HepG2 (cell line): ENCODE measurements at regions not wholly inside any gene's neighbourhood (a gene's known extent, or its start where the extent isn't known, plus 50 kb on each side); places are given as distances from the start of the nearest gene placed in this dataset.

Experiments used
- ATAC-seq: fragments of 200-7000 bp; cut with Tn5 transposase; 3 replicates; pipeline ENCODE4 v1.9.1; 2020; ENCODE audit warnings: mild to moderate bottlenecking, moderate library complexity
- BruUV-seq: library from RNA; stranded (reverse); fragments of 400-500 nt; replicated peaks from 2 replicates; lab custom pipeline; 2021; lab: Mats Ljungman, UMichigan
- CTCF ChIA-PET: fragments of 300-600 bp; formaldehyde crosslinking; extraction: SDS; loops from one replicate; lab custom pipeline; 2021; ENCODE audit warnings: low total read pairs, inconsistent platforms, low intra/inter-chr PET ratio; lab: Yijun Ruan, JAX
- POLR2A ChIA-PET: fragments of 350-600 bp; sonication (Branson Sonifier 250); formaldehyde crosslinking; loops from one replicate; lab custom pipeline; 2020; ENCODE audit warnings: antibody characterized with exemption, inconsistent platforms; lab: Yijun Ruan, JAX
- DNase-seq: peaks from one replicate; pipeline ENCODE4 v3.0.0-alpha.2; 2015; ENCODE audit warnings: low spot score
- FAIRE-seq: peaks from 3 replicates; lab custom pipeline; 2011; peaks lifted over from hg19 to GRCh38; lab: Jason Lieb, UNC
- H2AFZ ChIP-seq: one replicate; pipeline ENCODE4 v1.6.1; 2011; ENCODE audit warnings: low read length, inconsistent platforms
- H3K27ac ChIP-seq: fragments of 300-600 bp; 3 replicates; pipeline ENCODE4 v1.8.0; 2011; ENCODE audit warnings: mixed run types, mild to moderate bottlenecking, mixed read lengths, low read length, inconsistent platforms; ENCODE audit not compliant: insufficient read depth; ENCODE audit errors: extremely low read length
- H3K27me3 ChIP-seq, 2 experiments: fragments of 200-600 bp in 1 of 2; 2 replicates in 1 of 2; 3 replicates in 1 of 2; pipeline versions ENCODE4 v1.6.0 to v1.8.0; 2011; ENCODE audit warnings: low read length in 2 of 2, mild to moderate bottlenecking in 2 of 2, moderate library complexity in 2 of 2, inconsistent platforms in 1 of 2; ENCODE audit not compliant: insufficient read depth in 2 of 2, control insufficient read depth in 1 of 2
- H3K36me3 ChIP-seq, 2 experiments: fragments of 200-600 bp in 1 of 2; replicated peaks in 1 of 2; 2 replicates in 1 of 2; 3 replicates in 1 of 2; pipeline versions ENCODE4 v1.5.1 to v1.8.0; 2011; ENCODE audit warnings: low read length in 2 of 2, inconsistent platforms in 1 of 2; ENCODE audit not compliant: insufficient read depth in 2 of 2, control insufficient read depth in 1 of 2
- H3K4me1 ChIP-seq: 2 replicates; pipeline ENCODE4 v1.5.1; 2012; ENCODE audit warnings: low read length, inconsistent platforms; ENCODE audit not compliant: insufficient read depth
- H3K4me2 ChIP-seq: 2 replicates; pipeline ENCODE4 v1.6.0; 2011; ENCODE audit warnings: low read depth, low read length, inconsistent platforms
- H3K4me3 ChIP-seq, 3 experiments: fragments of 200-600 bp in 1 of 3; sonication (generic), shearing (Covaris generic) in 1 of 3; replicated peaks in 1 of 3; 2 replicates each; pipeline ENCODE4 v1.5.1; 2011 to 2016; ENCODE audit warnings: low read length in 3 of 3, inconsistent platforms in 2 of 3, low read depth in 2 of 3, mild to moderate bottlenecking in 2 of 3, control low read depth in 1 of 3, mixed read lengths in 1 of 3; ENCODE audit not compliant: insufficient read depth in 1 of 3
- H3K79me2 ChIP-seq: one replicate; pipeline ENCODE4 v1.6.1; 2011; ENCODE audit warnings: low read length, inconsistent platforms; ENCODE audit not compliant: insufficient read depth
- H3K9ac ChIP-seq: 2 replicates; pipeline ENCODE4 v1.6.0; 2011; ENCODE audit warnings: mild to moderate bottlenecking, low read depth, low read length, inconsistent platforms; ENCODE audit not compliant: insufficient read depth
- H3K9me3 ChIP-seq: 2 replicates; pipeline ENCODE4 v1.5.1; 2012; ENCODE audit warnings: mild to moderate bottlenecking, low read length
- H4K20me1 ChIP-seq: 2 replicates; pipeline ENCODE4 v1.6.0; 2011; ENCODE audit warnings: inconsistent platforms, mild to moderate bottlenecking, low read length, moderate library complexity; ENCODE audit not compliant: insufficient read depth
- ATF4 ChIP-seq, 2 experiments: fragments of 450-650 bp in 1 of 2; sonication (generic) in 1 of 2; formaldehyde crosslinking; IDR thresholded peaks; 2 replicates each; pipeline versions ENCODE4 v1.5.0 to v1.8.0; 2020 to 2022; ENCODE audit warnings: mild to moderate bottlenecking in 1 of 2, missing genetic modification reagents in 1 of 2
- CENPT ChIP-seq: sonication (generic); formaldehyde crosslinking; IDR thresholded peaks from 2 replicates; pipeline ENCODE4 v1.8.0; 2022; ENCODE audit warnings: low read depth, mild to moderate bottlenecking, moderate library complexity, missing genetic modification reagents
- FOXM1 ChIP-seq: sonication (generic); formaldehyde crosslinking; IDR thresholded peaks from 2 replicates; pipeline ENCODE4 v1.5.0; 2020; ENCODE audit warnings: missing genetic modification reagents
- GTF2F1 ChIP-seq: fragments of 150-350 bp; IDR thresholded peaks from 2 replicates; pipeline ENCODE4 v1.6.1; 2014; ENCODE audit warnings: low read length
- MATR3 ChIP-seq: sonication (generic); formaldehyde crosslinking; IDR thresholded peaks from 2 replicates; pipeline ENCODE4 v1.4.0; 2020; ENCODE audit warnings: missing genetic modification reagents
- NFRKB ChIP-seq: fragments of 450-650 bp; IDR thresholded peaks from 2 replicates; pipeline ENCODE4 v1.6.1; 2017
- NR1H2 ChIP-seq: sonication (generic); formaldehyde crosslinking; IDR thresholded peaks from 2 replicates; pipeline ENCODE4 v1.8.1; 2022; ENCODE audit warnings: low read depth, missing genetic modification reagents, borderline replicate concordance
- NR3C1 ChIP-seq: sonication (generic); formaldehyde crosslinking; IDR thresholded peaks from 2 replicates; pipeline ENCODE4 v1.4.0; 2020; ENCODE audit warnings: missing genetic modification reagents
- PAXIP1 ChIP-seq: sonication (generic); formaldehyde crosslinking; conservative IDR thresholded peaks from 2 replicates; pipeline ENCODE4 v1.4.0; 2020; ENCODE audit warnings: mild to moderate bottlenecking, missing genetic modification reagents, moderate library complexity
- PHF5A ChIP-seq: IDR thresholded peaks from one replicate; pipeline ENCODE4 v1.6.1; 2018; ENCODE audit warnings: low read depth, missing genetic modification reagents; ENCODE audit not compliant: unreplicated experiment
- RNF2 ChIP-seq: fragments of 450-650 bp; conservative IDR thresholded peaks from 2 replicates; pipeline ENCODE4 v1.6.1; 2016; ENCODE audit warnings: low read depth
- TAF15 ChIP-seq: fragments of 200-400 bp; formaldehyde crosslinking; IDR thresholded peaks from one replicate; pipeline ENCODE4 v1.6.1; 2018; ENCODE audit warnings: mild to moderate bottlenecking, low read depth, low read length; ENCODE audit not compliant: poor library complexity, severe bottlenecking
- TARDBP ChIP-seq: sonication (generic); formaldehyde crosslinking; IDR thresholded peaks from 2 replicates; pipeline ENCODE4 v1.8.0; 2022; ENCODE audit warnings: mild to moderate bottlenecking, missing genetic modification reagents
- TBL1XR1 ChIP-seq: fragments of 150-350 bp; IDR thresholded peaks from 2 replicates; pipeline ENCODE4 v1.6.1; 2014; ENCODE audit warnings: borderline replicate concordance, low read length; ENCODE audit not compliant: partially characterized antibody
- ZFYVE20 ChIP-seq: sonication (generic); formaldehyde crosslinking; IDR thresholded peaks from 2 replicates; pipeline ENCODE4 v1.8.0; 2023; ENCODE audit warnings: low read depth, mild to moderate bottlenecking, moderate library complexity, missing genetic modification reagents, borderline replicate concordance
- ZNF101 ChIP-seq: sonication (generic); formaldehyde crosslinking; IDR thresholded peaks from 2 replicates; pipeline ENCODE4 v1.4.0; 2020; ENCODE audit warnings: mild to moderate bottlenecking, low read depth, missing genetic modification reagents, borderline replicate concordance
- ZNF615 ChIP-seq: sonication (generic); formaldehyde crosslinking; IDR thresholded peaks from 2 replicates; pipeline ENCODE4 v1.5.0; 2020; ENCODE audit warnings: mild to moderate bottlenecking, missing genetic modification reagents, borderline replicate concordance
- ZNF792 ChIP-seq: IDR thresholded peaks from 2 replicates; pipeline ENCODE4 v1.6.1; 2016
- WGBS: methylation state at CpG from one replicate; pipeline ENCODE4 v1.1.6; 2017; ENCODE audit warnings: low lambda C conversion rate; 5-methylcytosine and 5-hydroxymethylcytosine counted together
- in situ Hi-C: cut with HindIII; loops from 2 replicates; pipeline ENCODE4 v1.10.0; 2017; ENCODE audit warnings: low pct_unique_long_range_greater_than_20kb; ENCODE audit not compliant: extremely low pct_ligation_motif_present
- intact Hi-C: fragments of 100-400 bp; cut with micrococcal nuclease; formaldehyde crosslinking; loops from one replicate; pipeline ENCODE4 v1.10.0; 2022; ENCODE audit not compliant: unreplicated experiment

- DNase-seq (no peak), FAIRE-seq (no peak), ATAC-seq (no peak)
- BruUV-seq, result no TSS peak
- ChIA-PET POLR2A (no interaction called here), CTCF (no interaction called here)
- intact Hi-C loops, result loop anchor here (10.0 kb wide), 1 partner anchor 1243 kb away; no protein-coding TSS in a partner anchor
- Histone ChIP-seq H3K36me3 (no peaks in the 10 kb centered on the region), H3K4me2 (no peak overlapping the region), H2AFZ (no peak overlapping the region), H3K4me3 (no peak overlapping the region), H3K4me1 (no peaks in the 10 kb centered on the region), H4K20me1 (no peaks in the 10 kb centered on the region), H3K27ac (no peak overlapping the region), H3K27me3 (no peaks in the 10 kb centered on the region)
- in situ Hi-C loops, result no loop called here
- WGBS, result 8% methylated on average over 3 of the region's 3 CpGs
- TF ChIP-seq MATR3 (CRISPR knock-in tag), result no peak
- no peak for TF ChIP-seq TAF15
- TF ChIP-seq GTF2F1, result no peak
- no peak for TF ChIP-seq ZNF101 (CRISPR knock-in tag)
- TF ChIP-seq PHF5A (CRISPR knock-in tag), result no peak
- no peak for TF ChIP-seq ZNF792 (CRISPR knock-in tag)
- TF ChIP-seq ZFYVE20 (CRISPR knock-in tag), result no peak
- no peak for TF ChIP-seq TARDBP
- no peak for TF ChIP-seq RNF2
- TF ChIP-seq NFRKB, result no peak
- TF ChIP-seq, all 625 proteins: peak for 0
- H3K79me2 ChIP-seq, result no peaks in the 10 kb centered on the region
- no peak overlapping the region for H3K9ac ChIP-seq
- H3K9me3 ChIP-seq, result peaks cover 76% of the 10 kb centered on the region
Observed at GRCh38 chr14:84127495-84127894, 1402.4 kb upstream of the FLRT2 start.

DNA sequence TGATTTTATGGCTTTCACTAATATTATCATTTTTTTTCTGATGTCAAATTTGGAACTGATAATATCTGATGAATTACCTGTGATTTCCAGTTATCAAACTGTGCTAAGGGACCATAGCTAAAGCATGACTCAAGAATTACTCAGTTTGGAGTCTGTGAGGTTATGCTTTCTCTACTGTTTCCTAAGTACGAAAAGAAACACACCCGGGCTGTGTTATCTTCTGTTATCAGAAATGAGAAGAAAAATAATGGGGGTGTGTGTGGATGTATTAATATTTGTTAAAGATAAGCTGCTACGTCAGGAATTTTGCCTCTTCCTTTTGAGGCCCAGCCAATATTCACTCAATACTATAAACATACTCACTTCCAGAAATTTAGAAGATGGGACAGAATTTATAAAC, 1401.9 kb upstream of the FLRT2 start:
- 0% methylated on average over 3 of the region's 3 CpGs for WGBS
- no peak for DNase-seq
- no peaks in the 10 kb centered on the region for H3K4me1 ChIP-seq
- H3K36me3 ChIP-seq, result no peaks in the 10 kb centered on the region
- in situ Hi-C loops (no loop called here), intact Hi-C loops (loop anchor here (10.0 kb wide), 1 partner anchor 1243 kb away; no protein-coding TSS in a partner anchor)
- ATAC-seq, result no peak
- BruUV-seq, result no TSS peak
- TF ChIP-seq FOXM1 (CRISPR knock-in tag) (no peak), TBL1XR1 (no peak), CENPT (CRISPR knock-in tag) (no peak), NR1H2 (CRISPR knock-in tag) (no peak), ATF4 (CRISPR knock-in tag; IDR thresholded peaks at IDR 0.05) (no peak), NR3C1 (CRISPR knock-in tag) (no peak), ZNF615 (CRISPR knock-in tag) (no peak), PAXIP1 (CRISPR knock-in tag) (no peak)
- H4K20me1 ChIP-seq, result no peaks in the 10 kb centered on the region
- H3K4me3 ChIP-seq, result no peak overlapping the region
- CTCF ChIA-PET, result no interaction called here
- H3K27ac ChIP-seq, result no peak overlapping the region
- no peak overlapping the region for H3K9ac ChIP-seq
- peaks cover 72% of the 10 kb centered on the region for H3K9me3 ChIP-seq
- no peak overlapping the region for H3K4me2 ChIP-seq
- FAIRE-seq, result no peak
- no peaks in the 10 kb centered on the region for H3K79me2 ChIP-seq
- POLR2A ChIA-PET, result no interaction called here
- no peak overlapping the region for H2AFZ ChIP-seq
- H3K27me3 ChIP-seq, result no peaks in the 10 kb centered on the region
